ENCODE measurements at regions not wholly inside any gene's neighbourhood (a gene's known extent, or its start where the extent isn't known, plus 50 kb on each side); places are given as distances from the start of the nearest gene placed in this dataset.

DNA sequence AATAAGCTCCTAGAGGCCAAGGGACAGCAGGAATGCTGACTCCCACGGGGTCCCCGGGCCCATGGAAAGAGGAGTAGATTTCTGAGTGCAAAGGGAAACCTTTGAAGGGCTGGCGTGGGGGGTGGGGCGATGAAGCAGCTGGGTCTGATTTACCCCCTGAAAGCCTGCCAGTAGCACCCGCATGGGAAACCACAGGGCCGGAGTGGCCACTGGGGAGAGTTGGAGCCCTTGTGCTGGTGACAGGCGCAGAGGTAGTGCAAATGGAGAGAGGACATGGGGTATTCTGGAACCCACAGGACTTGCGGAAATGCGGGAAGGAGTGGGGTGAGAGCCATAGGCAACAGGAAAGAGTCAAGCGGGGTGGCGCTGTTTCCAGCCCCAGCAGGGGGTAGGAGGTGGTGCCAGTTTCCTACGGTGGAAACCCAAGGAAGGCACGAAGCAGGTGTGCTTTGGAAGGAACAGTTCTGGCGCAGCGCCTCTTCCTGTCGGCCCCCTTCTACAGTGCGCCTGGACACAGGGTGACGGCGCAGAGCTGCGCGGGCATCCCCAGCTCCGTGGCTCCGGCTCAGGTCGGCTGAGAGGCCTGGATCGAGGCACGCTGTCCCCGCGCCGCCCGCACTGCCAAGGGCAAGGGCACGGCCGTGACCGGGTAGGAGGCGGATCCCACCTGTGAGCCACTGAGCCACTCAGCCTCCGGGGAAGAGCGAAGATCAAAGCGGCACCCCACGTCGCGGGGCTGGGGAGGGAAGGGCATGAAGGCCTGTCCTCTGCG is 149.0 kb upstream of the GLI2 start:
- peaks cover 13% of the 10 kb centered on the region for H3K27me3 ChIP-seq (ENCODE audit: control insufficient read depth, insufficient read depth, low read length)
- peaks cover 41% of the 10 kb centered on the region for H3K9me3 ChIP-seq (ENCODE audit: control insufficient read depth, insufficient read depth, low read length)
- ChIA-PET CTCF (no interaction called here), POLR2A (no interaction called here)
- TF ChIP-seq, protein P1, sequence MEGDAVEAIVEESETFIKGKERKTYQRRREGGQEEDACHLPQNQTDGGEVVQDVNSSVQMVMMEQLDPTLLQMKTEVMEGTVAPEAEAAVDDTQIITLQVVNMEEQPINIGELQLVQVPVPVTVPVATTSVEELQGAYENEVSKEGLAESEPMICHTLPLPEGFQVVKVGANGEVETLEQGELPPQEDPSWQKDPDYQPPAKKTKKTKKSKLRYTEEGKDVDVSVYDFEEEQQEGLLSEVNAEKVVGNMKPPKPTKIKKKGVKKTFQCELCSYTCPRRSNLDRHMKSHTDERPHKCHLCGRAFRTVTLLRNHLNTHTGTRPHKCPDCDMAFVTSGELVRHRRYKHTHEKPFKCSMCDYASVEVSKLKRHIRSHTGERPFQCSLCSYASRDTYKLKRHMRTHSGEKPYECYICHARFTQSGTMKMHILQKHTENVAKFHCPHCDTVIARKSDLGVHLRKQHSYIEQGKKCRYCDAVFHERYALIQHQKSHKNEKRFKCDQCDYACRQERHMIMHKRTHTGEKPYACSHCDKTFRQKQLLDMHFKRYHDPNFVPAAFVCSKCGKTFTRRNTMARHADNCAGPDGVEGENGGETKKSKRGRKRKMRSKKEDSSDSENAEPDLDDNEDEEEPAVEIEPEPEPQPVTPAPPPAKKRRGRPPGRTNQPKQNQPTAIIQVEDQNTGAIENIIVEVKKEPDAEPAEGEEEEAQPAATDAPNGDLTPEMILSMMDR (IDR thresholded peaks at IDR 0.05; ENCODE audit: low read depth, low read length): no peak
- no peak for DNase-seq (ENCODE audit: low read depth, low spot score)
- H3K27ac ChIP-seq (ENCODE audit: low read depth, low read length): no peak overlapping the region
- H3K4me3 ChIP-seq (ENCODE audit: low read depth, low read length): no peak overlapping the region

DNA sequence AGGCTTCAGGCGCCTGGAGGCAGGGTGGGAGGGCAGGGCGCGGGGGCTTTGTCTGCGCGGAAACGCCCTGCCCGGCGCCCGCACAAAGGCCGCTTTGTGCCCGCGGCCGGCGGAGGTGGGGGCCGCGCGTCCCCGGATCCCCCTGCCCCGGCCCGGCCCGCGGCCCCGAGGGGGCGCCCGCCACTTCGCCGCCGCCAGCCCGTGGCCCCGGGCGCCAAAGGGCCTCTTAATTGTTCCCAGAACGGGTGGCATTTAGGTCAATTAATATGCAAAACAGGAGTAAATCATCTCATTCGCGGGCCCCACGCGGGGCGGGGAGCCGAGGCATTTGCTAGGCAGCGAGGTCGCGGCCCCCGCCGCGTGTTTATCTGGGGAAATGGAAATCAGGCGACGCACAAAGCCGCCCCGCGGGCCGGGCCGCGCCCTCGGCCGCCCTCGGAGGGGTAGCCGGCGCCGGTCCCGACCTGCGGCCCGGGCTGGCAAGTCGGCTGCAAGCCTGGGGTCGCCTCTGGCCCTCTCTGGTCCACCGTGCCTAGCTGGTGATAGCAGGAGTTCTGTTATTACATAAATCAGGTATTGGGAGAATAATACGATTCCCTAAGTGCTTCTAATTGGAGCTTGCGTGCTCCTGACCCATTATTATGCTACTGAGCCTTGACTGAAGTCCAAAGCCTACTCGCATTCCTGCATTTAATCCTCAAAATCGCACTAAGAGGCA is 148.2 kb upstream of the GLI2 start:
- CTCF ChIA-PET: no interaction called here
- no peak overlapping the region for H3K4me3 ChIP-seq (ENCODE audit: low read depth, low read length)
- no peak for DNase-seq (ENCODE audit: low read depth, low spot score)
- POLR2A ChIA-PET: no interaction called here
- peaks cover 13% of the 10 kb centered on the region for H3K27me3 ChIP-seq (ENCODE audit: control insufficient read depth, insufficient read depth, low read length)
- TF ChIP-seq, protein P1 (IDR thresholded peaks at IDR 0.05; ENCODE audit: low read depth, low read length): no peak
- H3K27ac ChIP-seq (ENCODE audit: low read depth, low read length): no peak overlapping the region
- peaks cover 41% of the 10 kb centered on the region for H3K9me3 ChIP-seq (ENCODE audit: control insufficient read depth, insufficient read depth, low read length)

DNA sequence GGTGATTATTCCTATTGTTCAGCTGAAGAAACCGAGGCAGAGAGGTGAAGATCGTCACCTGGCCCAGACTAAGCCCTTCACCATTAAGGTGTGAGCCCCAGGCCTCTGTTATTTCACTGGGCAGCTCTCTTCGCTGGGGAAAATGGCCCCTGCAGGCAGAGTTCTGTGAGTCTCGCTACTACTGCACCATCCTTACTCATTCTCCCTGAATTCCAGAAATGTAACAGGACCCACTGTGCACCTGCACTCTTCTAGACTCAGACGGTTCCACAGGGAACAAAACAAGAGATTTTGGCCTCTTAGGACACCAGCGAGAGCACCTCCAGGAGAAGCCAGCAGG is 147.7 kb upstream of the GLI2 start:
- DNase-seq (ENCODE audit: low read depth, low spot score): no peak
- Histone ChIP-seq H3K27ac (ENCODE audit: low read depth, low read length) (no peak overlapping the region), H3K27me3 (ENCODE audit: control insufficient read depth, insufficient read depth, low read length) (peaks cover 13% of the 10 kb centered on the region), H3K9me3 (ENCODE audit: control insufficient read depth, insufficient read depth, low read length) (peaks cover 41% of the 10 kb centered on the region), H3K4me3 (ENCODE audit: low read depth, low read length) (no peak overlapping the region)
- TF ChIP-seq, protein P1 (IDR thresholded peaks at IDR 0.05; ENCODE audit: low read depth, low read length): no peak
- ChIA-PET POLR2A (no interaction called here), CTCF (no interaction called here)

DNA sequence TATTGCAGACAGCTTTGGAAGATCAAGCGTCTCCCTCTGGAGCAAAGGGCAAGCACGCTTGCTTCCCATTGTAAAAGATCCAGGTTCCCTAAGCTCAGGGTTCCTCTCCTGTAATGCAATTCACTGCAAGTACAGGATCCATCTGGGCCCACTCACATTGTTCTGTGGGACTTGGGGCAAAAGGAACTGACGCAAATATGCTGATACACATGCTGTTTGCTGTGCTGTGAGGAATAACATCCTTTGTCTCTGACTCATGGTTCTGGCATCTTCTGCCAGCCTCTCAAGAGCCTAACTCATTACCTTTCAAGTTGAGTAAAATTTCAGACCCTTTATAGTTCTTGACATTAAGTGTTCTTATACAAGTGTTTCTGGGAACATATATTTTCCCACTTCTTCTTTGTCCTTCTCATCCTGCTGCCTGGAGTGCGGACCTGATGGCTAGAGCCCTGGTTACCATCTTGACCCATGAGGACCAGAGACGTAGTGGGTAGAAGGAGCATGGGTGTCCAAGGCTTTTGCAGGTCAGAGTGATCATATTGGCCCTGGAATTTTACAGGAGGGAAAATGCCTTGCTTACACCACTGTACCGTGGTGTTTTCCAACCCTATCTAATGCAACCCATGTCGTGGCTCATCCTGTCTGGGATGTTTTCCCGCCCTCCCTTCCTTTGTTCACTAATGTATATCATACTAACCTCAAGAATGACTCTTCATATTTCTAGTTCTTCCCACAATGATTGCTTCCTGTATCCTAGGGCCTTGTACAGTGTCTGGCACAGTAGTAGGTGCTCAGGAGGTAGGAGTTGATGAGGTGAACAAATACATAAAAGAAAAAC is 145.7 kb upstream of the GLI2 start:
- CTCF ChIA-PET: interaction anchor here (1.2 kb wide), 1 partner anchor 68 kb away, joined by 3 read pairs; no protein-coding TSS in a partner anchor
- Histone ChIP-seq H3K27me3 (ENCODE audit: control insufficient read depth, insufficient read depth, low read length) (peaks cover 16% of the 10 kb centered on the region), H3K9me3 (ENCODE audit: control insufficient read depth, insufficient read depth, low read length) (peaks cover 34% of the 10 kb centered on the region), H3K4me3 (ENCODE audit: low read depth, low read length) (no peak overlapping the region), H3K27ac (ENCODE audit: low read depth, low read length) (peak overlapping the region; percentile 85)
- POLR2A ChIA-PET: interaction anchor here (0.6 to 1.4 kb wide), 5 partner anchors 23 to 307 kb away, joined by 3 to 11 read pairs (median 9); no protein-coding TSS in a partner anchor
- DNase-seq (ENCODE audit: low read depth, low spot score): peak; percentile 89
- TF ChIP-seq, protein P1 (IDR thresholded peaks at IDR 0.05; ENCODE audit: low read depth, low read length): no peak

Measured in AG04450 (cell line).